A673 (cell line): ENCODE measurements at regions not wholly inside any gene's neighbourhood (a gene's known extent, or its start where the extent isn't known, plus 50 kb on each side); places are given as distances from the start of the nearest gene placed in this dataset.

Source experiments
- CTCF ChIP-seq: fragments of 300-800, 200-600 bp; sonication (generic); conservative IDR thresholded peaks from 2 replicates; pipeline ENCODE4 v1.5.1; 2017; ENCODE audit warnings: low read depth, mild to moderate bottlenecking, antibody characterized with exemption, low read length, moderate library complexity, mixed read lengths
- EZH2 ChIP-seq: fragments of 200-600 bp; sonication (generic); IDR thresholded peaks from 2 replicates; pipeline ENCODE4 v1.6.1; 2017; ENCODE audit warnings: borderline replicate concordance, low read depth, mild to moderate bottlenecking, mixed read lengths, antibody characterized with exemption, low read length; ENCODE audit not compliant: poor library complexity, severe bottlenecking

DNA sequence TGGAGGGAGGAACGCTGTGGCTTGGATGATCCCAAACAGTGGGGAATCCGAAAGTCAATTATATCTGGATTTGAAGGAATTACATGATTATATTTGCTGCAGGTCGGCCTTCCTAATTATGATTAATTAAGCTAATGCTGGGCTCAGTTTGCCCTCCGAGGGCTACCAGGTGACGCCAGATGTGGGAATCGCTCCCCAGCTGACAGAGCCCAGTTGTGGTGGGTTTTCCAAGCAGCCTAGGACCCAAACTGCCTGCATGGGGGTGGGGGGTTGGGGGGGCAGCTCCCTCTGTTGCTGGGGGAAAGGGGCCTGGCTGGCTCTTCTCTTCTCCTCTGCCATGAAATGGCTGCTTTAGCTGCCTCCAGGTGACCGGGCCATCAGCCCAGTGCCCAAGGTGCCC lies 147.6 kb upstream of the C1orf174 start:
- no peak for TF ChIP-seq CTCF
- TF ChIP-seq EZH2: no peak
